Stomach (tissue), 4 donors: ENCODE measurements at regions not wholly inside any gene's neighbourhood (a gene's known extent, or its start where the extent isn't known, plus 50 kb on each side); places are given as distances from the start of the nearest gene placed in this dataset.

Experiments used
- CTCF ChIP-seq, 7 experiments: fragments of 450-650 bp in 4 of 7; fragments of 200-600 bp in 3 of 7; sonication (generic) in 3 of 7; IDR thresholded peaks; one replicate each; pipeline ENCODE4 v1.5.1; 2016 to 2019; ENCODE audit warnings: antibody characterized with exemption in 7 of 7, control low read depth in 2 of 7, mild to moderate bottlenecking in 1 of 7
- POLR2AphosphoS5 ChIP-seq, 3 donors: sonication (generic); formaldehyde crosslinking; IDR thresholded peaks; one replicate each; pipeline ENCODE4 v1.6.1; 2016; ENCODE audit warnings: antibody characterized with exemption in 3 of 3

GRCh38 chr16:55076053-55076452 is 145.4 kb downstream of the IRX5 start:
- TF ChIP-seq CTCF (IDR thresholded peaks at IDR 0.05) (no peak), POLR2AphosphoS5 (IDR thresholded peaks at IDR 0.05) (no peak)
